Muscle layer of colon (tissue), 2 donors: ENCODE measurements at regions not wholly inside any gene's neighbourhood (a gene's known extent, or its start where the extent isn't known, plus 50 kb on each side); places are given as distances from the start of the nearest gene placed in this dataset.
A peak's percentile ranks its signal among the peaks of the same experiment; 100 is the strongest.

ENCODE experiments used
- H3K27ac ChIP-seq: one replicate; pipeline ENCODE4 v1.7.0; 2013; ENCODE audit warnings: low read depth, mild to moderate bottlenecking, low read length, moderate library complexity
- H3K27me3 ChIP-seq, 2 donors: one replicate each; pipeline ENCODE4 v1.7.0; 2013; ENCODE audit warnings: low read length in 2 of 2, mild to moderate bottlenecking in 2 of 2; ENCODE audit not compliant: insufficient read depth in 2 of 2, control insufficient read depth in 1 of 2
- H3K36me3 ChIP-seq: one replicate; pipeline ENCODE4 v1.7.0; 2013; ENCODE audit warnings: mild to moderate bottlenecking, low read length; ENCODE audit not compliant: insufficient read depth
- H3K4me1 ChIP-seq: one replicate; pipeline ENCODE4 v1.7.0; 2013; ENCODE audit warnings: mild to moderate bottlenecking, low read length; ENCODE audit not compliant: insufficient read depth
- H3K4me3 ChIP-seq, 2 donors: one replicate each; pipeline ENCODE4 v1.7.0; 2013; ENCODE audit warnings: low read length in 2 of 2, low read depth in 1 of 2, mild to moderate bottlenecking in 1 of 2, moderate library complexity in 1 of 2
- H3K9ac ChIP-seq: one replicate; pipeline ENCODE4 v1.7.0; 2013; ENCODE audit warnings: low read length
- H3K9me3 ChIP-seq: one replicate; pipeline ENCODE4 v1.7.0; 2013; ENCODE audit warnings: mild to moderate bottlenecking, low read length
- donor health status: abdominal sarcoma.
- donor health status: Adenocarcinoma of cecum.

DNA sequence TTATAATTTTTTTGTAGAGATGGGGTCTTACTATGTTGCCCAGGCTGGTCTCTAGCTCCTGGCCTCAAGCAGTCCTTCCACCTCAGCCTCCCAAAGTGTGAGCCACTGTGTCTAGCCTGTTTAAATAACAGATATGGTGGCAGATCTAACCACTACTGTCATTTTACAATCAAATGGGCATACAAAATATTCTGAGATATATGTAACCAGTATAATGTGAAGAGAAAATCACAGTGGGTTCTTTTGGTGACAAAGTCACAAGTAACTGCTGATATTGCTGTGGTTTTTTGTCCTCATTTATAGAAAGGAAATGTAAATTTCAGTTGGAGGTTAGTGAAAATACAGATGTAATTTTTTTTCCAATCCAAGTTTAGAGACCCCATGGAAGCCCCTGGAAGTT lies 58.6 kb upstream of the ARHGEF3 start:
- H3K4me3 ChIP-seq, result no peak overlapping the region
- peaks cover 16% of the 10 kb centered on the region for H3K4me1 ChIP-seq
- no peak overlapping the region for H3K9ac ChIP-seq
- no peaks in the 10 kb centered on the region for H3K27me3 ChIP-seq
- H3K36me3 ChIP-seq, result no peaks in the 10 kb centered on the region
- no peaks in the 10 kb centered on the region for H3K9me3 ChIP-seq
- no peak overlapping the region for H3K27ac ChIP-seq

- no peak overlapping the region for H3K27ac ChIP-seq
- no peaks in the 10 kb centered on the region for H3K27me3 ChIP-seq
- H3K4me3 ChIP-seq, result no peak overlapping the region
- H3K9ac ChIP-seq, result no peak overlapping the region
- H3K36me3 ChIP-seq, result no peaks in the 10 kb centered on the region
- H3K4me1 ChIP-seq, result peaks cover 16% of the 10 kb centered on the region
- H3K9me3 ChIP-seq, result no peaks in the 10 kb centered on the region
These were observed 56.6 kb upstream of the ARHGEF3 start for GRCh38 chr3:56858331-56858730.

GRCh38 chr3:56857178-56857577 lies 55.4 kb upstream of the ARHGEF3 start:
- Histone ChIP-seq H3K9ac (no peak overlapping the region), H3K9me3 (no peaks in the 10 kb centered on the region), H3K27ac (no peak overlapping the region), H3K4me1 (peaks cover 16% of the 10 kb centered on the region), H3K27me3 (no peaks in the 10 kb centered on the region), H3K4me3 (no peak overlapping the region), H3K36me3 (no peaks in the 10 kb centered on the region)

- H3K27ac ChIP-seq, result no peak overlapping the region
These were observed 55.0 kb upstream of the ARHGEF3 start for GRCh38 chr3:56856752-56857151.

GRCh38 chr3:56855856-56856512 lies 54.2 kb upstream of the ARHGEF3 start:
- Histone ChIP-seq H3K27ac (peak overlapping the region; percentile 24), H3K4me3 (no peak overlapping the region), H3K9ac (no peak overlapping the region), H3K4me1 (peaks cover 16% of the 10 kb centered on the region), H3K36me3 (no peaks in the 10 kb centered on the region), H3K27me3 (no peaks in the 10 kb centered on the region), H3K9me3 (no peaks in the 10 kb centered on the region)

More at GRCh38 chr3:56856752-56857151, 55.0 kb upstream of the ARHGEF3 start:
- Histone ChIP-seq H3K27me3 (no peaks in the 10 kb centered on the region), H3K9ac (no peak overlapping the region), H3K36me3 (no peaks in the 10 kb centered on the region), H3K4me3 (no peak overlapping the region), H3K4me1 (peaks cover 16% of the 10 kb centered on the region), H3K9me3 (no peaks in the 10 kb centered on the region)

GRCh38 chr3:56854856-56855611 lies 53.3 kb upstream of the ARHGEF3 start:
- Histone ChIP-seq H3K9ac (no peak overlapping the region), H3K27me3 (no peaks in the 10 kb centered on the region), H3K9me3 (no peaks in the 10 kb centered on the region), H3K27ac (no peak overlapping the region), H3K4me3 (no peak overlapping the region), H3K4me1 (peaks cover 16% of the 10 kb centered on the region), H3K36me3 (no peaks in the 10 kb centered on the region)

DNA sequence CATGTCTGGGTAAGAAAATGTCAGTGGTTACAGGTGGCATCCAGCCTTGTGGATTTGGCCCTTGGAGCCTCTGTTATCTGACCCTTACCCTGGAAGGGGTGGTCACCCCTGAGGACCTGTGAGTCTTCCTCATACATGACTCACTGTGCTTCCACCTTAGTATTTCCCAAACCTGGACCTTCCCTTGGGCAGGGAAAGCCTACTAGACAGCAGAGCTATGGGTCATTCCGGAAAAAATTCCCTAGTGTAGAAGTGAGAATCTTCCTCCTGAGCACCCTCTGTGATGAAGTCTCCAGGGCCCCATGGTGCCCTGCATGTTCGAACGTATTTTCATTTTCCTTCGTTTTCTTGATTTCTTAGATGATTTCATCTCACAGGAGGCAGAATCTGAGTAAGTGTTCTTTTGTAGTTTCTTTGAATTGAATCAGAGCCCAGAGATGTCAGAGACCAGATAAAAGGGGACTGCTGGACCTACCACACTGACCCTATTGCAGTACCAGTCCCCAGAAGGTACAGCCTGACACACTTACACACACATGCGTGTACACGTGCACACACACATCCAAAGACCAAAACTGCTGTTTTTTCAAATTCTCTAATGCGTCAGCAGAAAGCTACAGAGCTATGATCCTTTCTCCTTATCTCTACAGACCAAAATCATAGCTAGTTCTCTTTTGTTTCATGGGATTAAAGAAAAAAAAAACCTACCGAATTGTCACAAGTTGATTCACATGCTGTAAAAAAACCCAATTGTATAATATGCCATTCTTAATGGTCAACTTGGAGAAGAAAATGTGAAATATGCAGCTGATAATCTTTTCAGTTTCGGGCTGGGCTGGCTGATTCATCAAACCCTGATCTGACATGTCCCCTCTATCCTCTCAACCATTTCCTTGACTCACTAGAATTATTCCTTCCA lies 50.5 kb upstream of the ARHGEF3 start:
- no peak overlapping the region for H3K4me3 ChIP-seq
- no peak overlapping the region for H3K9ac ChIP-seq
- no peak overlapping the region for H3K27ac ChIP-seq

More for the DNA sequence above, 50.5 kb upstream of the ARHGEF3 start:
- Histone ChIP-seq H3K4me1 (peaks cover 16% of the 10 kb centered on the region), H3K36me3 (no peaks in the 10 kb centered on the region), H3K9me3 (no peaks in the 10 kb centered on the region), H3K27me3 (no peaks in the 10 kb centered on the region)
